ENCODE measurements at regions not wholly inside any gene's neighbourhood (a gene's known extent, or its start where the extent isn't known, plus 50 kb on each side); places are given as distances from the start of the nearest gene placed in this dataset.

- H3K36me3 Mint-ChIP-seq, result no peaks in the 10 kb centered on the region
- Histone ChIP-seq H3K4me3 (replicated peaks in 1 of 3; ENCODE audit: low read depth in 2 of 3, low read length in 3 of 3) (no peak overlapping the region), H3K9ac (ENCODE audit: insufficient read depth, low read length, poor library complexity, severe bottlenecking) (no peak overlapping the region), H3K4me1 (ENCODE audit: control insufficient read depth in 1 of 2, insufficient read depth in 2 of 2, low read length in 2 of 2) (no peaks in the 10 kb centered on the region), H3K4me2 (replicated peaks; ENCODE audit: extremely low read depth, low read length, poor library complexity, severe bottlenecking) (no peak overlapping the region), H3K79me2 (ENCODE audit: insufficient read depth, low read length) (no peaks in the 10 kb centered on the region), H3K36me3 (replicated peaks in 1 of 2; ENCODE audit: control insufficient read depth in 1 of 2, insufficient read depth in 2 of 2, low read length in 2 of 2) (no peaks in the 10 kb centered on the region), H4K20me1 (ENCODE audit: insufficient read depth, low read length) (no peaks in the 10 kb centered on the region), H3K27ac (ENCODE audit: low read depth in 1 of 2, low read length in 2 of 2) (no peak overlapping the region), H3K9me3 (replicated peaks in 1 of 2; ENCODE audit: control insufficient read depth in 1 of 2, insufficient read depth in 1 of 2, low read length in 2 of 2) (peaks cover 8 to 38% of the 10 kb centered on the region in 2 donors), H3K27me3 (ENCODE audit: control insufficient read depth in 2 of 2, insufficient read depth in 2 of 2, low read length in 2 of 2) (no peaks in the 10 kb centered on the region), H2AFZ (ENCODE audit: insufficient read depth, low read depth, low read length, poor library complexity, severe bottlenecking) (no peak overlapping the region)
- peaks cover 6 to 28% (median 9%) of the 10 kb centered on the region in 7 donors for H3K9me3 Mint-ChIP-seq
- intact Hi-C loops (cut with micrococcal nuclease), result no loop called here
- no peak overlapping the region for H3K27ac Mint-ChIP-seq
- H3K4me1 Mint-ChIP-seq, result no peaks in the 10 kb centered on the region
- 84% methylated on average over 7 of the region's 14 CpGs for WGBS (ENCODE audit: insufficient coverage)
- TF ChIP-seq, protein P1, sequence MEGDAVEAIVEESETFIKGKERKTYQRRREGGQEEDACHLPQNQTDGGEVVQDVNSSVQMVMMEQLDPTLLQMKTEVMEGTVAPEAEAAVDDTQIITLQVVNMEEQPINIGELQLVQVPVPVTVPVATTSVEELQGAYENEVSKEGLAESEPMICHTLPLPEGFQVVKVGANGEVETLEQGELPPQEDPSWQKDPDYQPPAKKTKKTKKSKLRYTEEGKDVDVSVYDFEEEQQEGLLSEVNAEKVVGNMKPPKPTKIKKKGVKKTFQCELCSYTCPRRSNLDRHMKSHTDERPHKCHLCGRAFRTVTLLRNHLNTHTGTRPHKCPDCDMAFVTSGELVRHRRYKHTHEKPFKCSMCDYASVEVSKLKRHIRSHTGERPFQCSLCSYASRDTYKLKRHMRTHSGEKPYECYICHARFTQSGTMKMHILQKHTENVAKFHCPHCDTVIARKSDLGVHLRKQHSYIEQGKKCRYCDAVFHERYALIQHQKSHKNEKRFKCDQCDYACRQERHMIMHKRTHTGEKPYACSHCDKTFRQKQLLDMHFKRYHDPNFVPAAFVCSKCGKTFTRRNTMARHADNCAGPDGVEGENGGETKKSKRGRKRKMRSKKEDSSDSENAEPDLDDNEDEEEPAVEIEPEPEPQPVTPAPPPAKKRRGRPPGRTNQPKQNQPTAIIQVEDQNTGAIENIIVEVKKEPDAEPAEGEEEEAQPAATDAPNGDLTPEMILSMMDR (IDR thresholded peaks at IDR 0.05), result no peak
- peaks cover 0 to 2% (median 0%) of the 10 kb centered on the region in 3 donors for H3K27me3 Mint-ChIP-seq (ENCODE audit: low read depth in 3 of 3)
- DNase-seq, result no peak
- H3K4me3 Mint-ChIP-seq, result no peak overlapping the region
Measured at GRCh38 chr5:3036041-3036788, 284.7 kb upstream of the IRX2 start.

- H4K20me1 ChIP-seq (ENCODE audit: insufficient read depth, low read length), result no peaks in the 10 kb centered on the region
- Mint-ChIP-seq H3K36me3 (no peaks in the 10 kb centered on the region), H3K4me1 (no peaks in the 10 kb centered on the region), H3K9me3 (peaks cover 10 to 33% (median 14%) of the 10 kb centered on the region in 7 donors), H3K4me3 (no peak overlapping the region), H3K27ac (no peak overlapping the region), H3K27me3 (ENCODE audit: low read depth in 3 of 3) (no peaks in the 10 kb centered on the region)
- H3K9me3 ChIP-seq (replicated peaks in 1 of 2; ENCODE audit: control insufficient read depth in 1 of 2, insufficient read depth in 1 of 2, low read length in 2 of 2), result peaks cover 13 to 43% of the 10 kb centered on the region in 2 donors
- H3K4me3 ChIP-seq (replicated peaks in 1 of 3; ENCODE audit: low read depth in 2 of 3, low read length in 3 of 3), result no peak overlapping the region
- no peak overlapping the region for H3K27ac ChIP-seq (ENCODE audit: low read depth in 1 of 2, low read length in 2 of 2)
- no peaks in the 10 kb centered on the region for H3K36me3 ChIP-seq (replicated peaks in 1 of 2; ENCODE audit: control insufficient read depth in 1 of 2, insufficient read depth in 2 of 2, low read length in 2 of 2)
- TF ChIP-seq, protein P1 (IDR thresholded peaks at IDR 0.05), result no peak
- H2AFZ ChIP-seq (ENCODE audit: insufficient read depth, low read depth, low read length, poor library complexity, severe bottlenecking), result no peak overlapping the region
- no peak overlapping the region for H3K4me2 ChIP-seq (replicated peaks; ENCODE audit: extremely low read depth, low read length, poor library complexity, severe bottlenecking)
- H3K27me3 ChIP-seq (ENCODE audit: control insufficient read depth in 2 of 2, insufficient read depth in 2 of 2, low read length in 2 of 2), result no peaks in the 10 kb centered on the region
- no peaks in the 10 kb centered on the region for H3K4me1 ChIP-seq (ENCODE audit: control insufficient read depth in 1 of 2, insufficient read depth in 2 of 2, low read length in 2 of 2)
- H3K79me2 ChIP-seq (ENCODE audit: insufficient read depth, low read length), result no peaks in the 10 kb centered on the region
- intact Hi-C loops (cut with micrococcal nuclease), result no loop called here
- DNase-seq, result no peak
- 100% methylated on average over 1 of the region's 5 CpGs for WGBS (ENCODE audit: insufficient coverage)
- no peak overlapping the region for H3K9ac ChIP-seq (ENCODE audit: insufficient read depth, low read length, poor library complexity, severe bottlenecking)
Measured at GRCh38 chr5:3035452-3035851, 284.0 kb upstream of the IRX2 start.
